Endothelial cell of umbilical vein (primary cell): ENCODE measurements at regions not wholly inside any gene's neighbourhood (a gene's known extent, or its start where the extent isn't known, plus 50 kb on each side); places are given as distances from the start of the nearest gene placed in this dataset.

Experiments
- BruUV-seq: library from RNA; stranded (reverse); fragments of 400-500 nt; replicated peaks from 2 replicates; lab custom pipeline; 2021; lab: Mats Ljungman, UMichigan
- CTCF ChIA-PET: fragments of 300-600, 350-600 bp; sonication (Branson Sonifier 250); formaldehyde crosslinking; loops from one replicate; lab custom pipeline; 2021; ENCODE audit warnings: antibody characterized with exemption, inconsistent platforms; lab: Charles Lee
- POLR2A ChIA-PET: fragments of 300-600, 350-600 bp; sonication (Branson Sonifier 250); formaldehyde crosslinking; loops from one replicate; lab custom pipeline; 2021; ENCODE audit warnings: antibody characterized with exemption, inconsistent platforms; lab: Charles Lee
- DNase-seq: peaks from one replicate; pipeline ENCODE4 v3.0.0-alpha.2; 2011; ENCODE audit warnings: low read depth, low spot score
- FAIRE-seq: peaks from 2 replicates; lab custom pipeline; 2011; peaks lifted over from hg19 to GRCh38; lab: Jason Lieb, UNC
- H2AFZ ChIP-seq: 2 replicates; pipeline ENCODE4 v1.6.0; 2012; ENCODE audit warnings: low read depth, low read length, control low read depth, inconsistent platforms
- H3K27ac ChIP-seq: 2 replicates; pipeline ENCODE4 v1.5.1; 2011; ENCODE audit warnings: low read depth, mild to moderate bottlenecking, control low read depth, low read length, moderate library complexity; ENCODE audit not compliant: insufficient read depth
- H3K27me3 ChIP-seq, 2 experiments: 2 replicates each; pipeline versions ENCODE4 v1.6.0 to v1.6.1; 2011; ENCODE audit warnings: low read length in 2 of 2, mixed read lengths in 1 of 2; ENCODE audit not compliant: control insufficient read depth in 2 of 2, insufficient read depth in 2 of 2
- H3K36me3 ChIP-seq, 2 experiments: 2 replicates in 1 of 2; 3 replicates in 1 of 2; pipeline ENCODE4 v1.5.1; 2011; ENCODE audit warnings: low read length in 2 of 2, mild to moderate bottlenecking in 1 of 2, moderate library complexity in 1 of 2; ENCODE audit not compliant: control insufficient read depth in 2 of 2, insufficient read depth in 2 of 2; ENCODE audit errors: extremely low read depth in 1 of 2
- H3K4me1 ChIP-seq: 3 replicates; pipeline ENCODE4 v1.5.1; 2011; ENCODE audit warnings: mild to moderate bottlenecking, low read length; ENCODE audit not compliant: control insufficient read depth, insufficient read depth; ENCODE audit errors: extremely low read depth
- H3K4me2 ChIP-seq: 2 replicates; pipeline ENCODE4 v1.6.1; 2011; ENCODE audit warnings: low read length, control low read depth, mixed read lengths; ENCODE audit not compliant: insufficient read depth
- H3K4me3 ChIP-seq, 3 experiments: fragments of 200-600 bp in 1 of 3; sonication (generic), shearing (Covaris generic) in 1 of 3; replicated peaks in 1 of 3; 2 replicates each; pipeline ENCODE4 v1.5.1; 2011 to 2016; ENCODE audit warnings: control low read depth in 3 of 3, low read length in 3 of 3, mild to moderate bottlenecking in 2 of 3, inconsistent platforms in 1 of 3, low read depth in 1 of 3, moderate library complexity in 1 of 3; ENCODE audit not compliant: insufficient read depth in 1 of 3
- H3K79me2 ChIP-seq: 2 replicates; pipeline ENCODE4 v1.6.0; 2012; ENCODE audit warnings: low read length, inconsistent platforms; ENCODE audit not compliant: control insufficient read depth, insufficient read depth
- H3K9ac ChIP-seq: replicated peaks from 2 replicates; pipeline ENCODE3; 2011; ENCODE audit warnings: low read length, control low read depth; ENCODE audit not compliant: insufficient read depth; ENCODE audit errors: extremely low read depth
- H3K9me1 ChIP-seq: replicated peaks from 3 replicates; pipeline ENCODE4 v1.6.0; 2011; ENCODE audit warnings: mild to moderate bottlenecking, low read length; ENCODE audit not compliant: control insufficient read depth, insufficient read depth; ENCODE audit errors: extremely low read depth
- H3K9me3 ChIP-seq: replicated peaks from 2 replicates; pipeline ENCODE4 v1.5.1; 2012; ENCODE audit warnings: low read length, inconsistent platforms; ENCODE audit not compliant: control insufficient read depth, insufficient read depth
- H4K20me1 ChIP-seq: replicated peaks from 2 replicates; pipeline ENCODE3; 2011; ENCODE audit warnings: mild to moderate bottlenecking, low read length; ENCODE audit not compliant: control insufficient read depth, insufficient read depth; ENCODE audit errors: extremely low read depth
- CTCF ChIP-seq, 2 donors: IDR thresholded peaks; 1 replicate in 1 of 2; 2 replicates in 1 of 2; pipeline ENCODE4 v1.5.1; 2011; ENCODE audit warnings: low read length in 2 of 2, mild to moderate bottlenecking in 2 of 2, moderate library complexity in 2 of 2, control low read depth in 1 of 2, inconsistent platforms in 1 of 2, low read depth in 1 of 2; ENCODE audit not compliant: insufficient read depth in 1 of 2; ENCODE audit errors: extremely low read depth in 1 of 2
- FOS ChIP-seq: IDR thresholded peaks from 2 replicates; pipeline ENCODE4 v1.6.1; 2011; ENCODE audit warnings: mild to moderate bottlenecking, low read length, moderate library complexity, borderline replicate concordance; ENCODE audit not compliant: insufficient read depth
- JUN ChIP-seq: IDR thresholded peaks from 2 replicates; pipeline ENCODE4 v1.6.1; 2011; ENCODE audit warnings: borderline replicate concordance, low read depth; ENCODE audit not compliant: insufficient read length, insufficient read depth
- MYC ChIP-seq: IDR thresholded peaks from one replicate; pipeline ENCODE4 v1.6.1; 2011; ENCODE audit warnings: mild to moderate bottlenecking, low read depth, low read length
- POLR2A ChIP-seq: IDR thresholded peaks from 2 replicates; pipeline ENCODE4 v1.6.1; 2012; ENCODE audit warnings: low read depth, mild to moderate bottlenecking, control low read depth, low read length
- POLR2AphosphoS5 ChIP-seq: IDR thresholded peaks from 2 replicates; pipeline ENCODE4 v1.6.1; 2012; ENCODE audit warnings: low read depth, mild to moderate bottlenecking, control low read depth, low read length, moderate library complexity; ENCODE audit not compliant: insufficient read depth
- dilution Hi-C: fragments of 300-500 bp; cut with MboI; formaldehyde crosslinking; loops from one replicate; pipeline ENCODE4 v1.15.0; 2019; ENCODE audit warnings: low sequenced_read_pairs; ENCODE audit not compliant: extremely low pct_ligation_motif_present
- intact Hi-C: fragments of 100-400 bp; cut with micrococcal nuclease; formaldehyde crosslinking; loops from one replicate; pipeline ENCODE4 v1.10.0; 2022
- TF ChIP-seq, protein P1 (sequence below): IDR thresholded peaks from 2 replicates; pipeline ENCODE4 v1.6.1; 2011; ENCODE audit not compliant: insufficient read depth, insufficient read length

DNA sequence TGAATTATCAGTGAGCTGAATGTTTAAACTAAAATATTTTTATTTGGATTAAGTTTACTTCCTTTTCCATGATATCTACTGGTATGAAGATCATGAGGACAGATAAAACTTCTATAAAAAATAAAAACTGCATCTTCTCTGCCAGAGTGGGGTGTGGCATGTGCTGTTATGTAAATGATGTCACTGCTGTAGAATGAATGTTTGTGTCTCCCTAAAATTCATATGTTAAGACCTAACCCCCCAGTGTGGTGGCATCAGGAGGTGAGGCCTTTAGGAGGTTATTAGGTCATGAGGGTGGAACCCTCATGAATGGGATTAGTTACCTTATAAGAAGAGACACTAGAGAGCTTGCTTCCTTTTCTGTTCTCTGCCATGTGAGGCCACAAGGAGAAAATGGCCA lies 178.7 kb upstream of the DPH6 start:
- TF ChIP-seq POLR2A (no peak), JUN (no peak), POLR2AphosphoS5 (no peak), FOS (no peak), MYC (no peak), CTCF (IDR thresholded peaks at IDR 0.05; ENCODE audit: extremely low read depth in 1 of 2, insufficient read depth in 1 of 2, low read depth in 1 of 2, low read length in 2 of 2) (no peak)
- TF ChIP-seq, protein P1, sequence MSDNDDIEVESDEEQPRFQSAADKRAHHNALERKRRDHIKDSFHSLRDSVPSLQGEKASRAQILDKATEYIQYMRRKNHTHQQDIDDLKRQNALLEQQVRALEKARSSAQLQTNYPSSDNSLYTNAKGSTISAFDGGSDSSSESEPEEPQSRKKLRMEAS = no peak
- BruUV-seq = no TSS peak
- no peak for FAIRE-seq

More for the DNA sequence above, 178.7 kb upstream of the DPH6 start:
- Histone ChIP-seq H3K36me3 (no peaks in the 10 kb centered on the region), H4K20me1 (no peaks in the 10 kb centered on the region), H3K4me1 (peaks cover 8% of the 10 kb centered on the region), H3K27me3 (no peaks in the 10 kb centered on the region), H3K27ac (no peak overlapping the region), H3K79me2 (no peaks in the 10 kb centered on the region), H3K4me2 (no peak overlapping the region), H3K9ac (no peak overlapping the region), H3K9me1 (no peaks in the 10 kb centered on the region), H2AFZ (no peak overlapping the region), H3K9me3 (no peaks in the 10 kb centered on the region), H3K4me3 (no peak overlapping the region)
- ChIA-PET POLR2A (no interaction called here), CTCF (interaction anchor here (0.6 to 1.7 kb wide), 3 partner anchors 14 to 182 kb away, joined by 3 to 6 read pairs (median 3); no protein-coding TSS in a partner anchor)
- no peak for DNase-seq
- intact Hi-C loops (no loop called here), dilution Hi-C loops (no loop called here)
